ENCODE measurements at regions not wholly inside any gene's neighbourhood (a gene's known extent, or its start where the extent isn't known, plus 50 kb on each side); places are given as distances from the start of the nearest gene placed in this dataset.
A peak's percentile ranks its signal among the peaks of the same experiment; 100 is the strongest.
"Not testable (repeated sequence)": the region's sequence is repeated elsewhere in the genome, so short reads cannot be mapped to it uniquely, and the experiment has no call there.

DNA sequence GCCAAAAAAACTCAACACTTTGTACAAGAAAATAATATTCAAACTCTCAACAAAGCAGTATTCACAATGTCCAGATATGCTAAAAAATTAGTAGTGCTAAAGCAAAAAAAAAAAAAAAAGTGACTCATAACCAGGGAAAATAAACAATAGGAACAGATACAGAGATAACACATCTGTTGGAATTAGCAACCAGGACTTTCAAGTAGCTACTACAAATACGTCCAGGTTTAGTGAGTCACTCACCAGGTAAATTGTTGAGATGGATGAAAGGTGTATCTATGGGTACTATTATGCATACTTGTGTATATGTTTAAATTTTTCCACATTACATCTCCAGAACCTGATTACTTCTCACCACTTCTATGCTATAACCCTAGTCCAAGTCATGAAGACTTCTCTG, 144.8 kb upstream of the SLC35F3 start:
- no peak overlapping the region for H3K27ac Mint-ChIP-seq
- H3K27me3 Mint-ChIP-seq = no peaks in the 10 kb centered on the region
- DNase-seq (no peak), ATAC-seq (no peak)
- no peaks in the 10 kb centered on the region for H3K4me1 Mint-ChIP-seq
- no peak overlapping the region for H3K4me3 Mint-ChIP-seq
- no peaks in the 10 kb centered on the region for H3K9me3 Mint-ChIP-seq

DNA sequence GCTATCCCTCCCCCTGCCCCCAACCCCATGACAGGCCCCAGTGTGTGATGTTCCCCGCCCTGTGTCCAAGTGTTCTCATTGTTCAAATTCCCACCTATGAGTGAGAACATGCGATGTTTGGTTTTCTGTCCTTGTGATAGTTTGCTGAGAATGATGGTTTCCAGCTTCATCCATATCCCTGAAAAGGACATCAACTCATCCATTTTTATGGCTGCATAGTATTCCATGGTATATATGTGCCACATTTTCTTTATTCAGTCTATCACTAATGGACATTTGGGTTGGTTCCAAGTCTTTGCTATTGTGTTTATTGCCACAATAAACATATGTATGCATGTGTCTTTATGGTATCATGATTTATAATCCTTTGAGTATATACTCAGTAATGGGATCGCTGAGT, 140.2 kb upstream of the SLC35F3 start:
- DNase-seq, H3K4me1 Mint-ChIP-seq, H3K27ac Mint-ChIP-seq, H3K9me3 Mint-ChIP-seq, ATAC-seq, H3K4me3 Mint-ChIP-seq: not testable (repeated sequence)
- H3K27me3 Mint-ChIP-seq = peaks cover 16% of the 10 kb centered on the region

DNA sequence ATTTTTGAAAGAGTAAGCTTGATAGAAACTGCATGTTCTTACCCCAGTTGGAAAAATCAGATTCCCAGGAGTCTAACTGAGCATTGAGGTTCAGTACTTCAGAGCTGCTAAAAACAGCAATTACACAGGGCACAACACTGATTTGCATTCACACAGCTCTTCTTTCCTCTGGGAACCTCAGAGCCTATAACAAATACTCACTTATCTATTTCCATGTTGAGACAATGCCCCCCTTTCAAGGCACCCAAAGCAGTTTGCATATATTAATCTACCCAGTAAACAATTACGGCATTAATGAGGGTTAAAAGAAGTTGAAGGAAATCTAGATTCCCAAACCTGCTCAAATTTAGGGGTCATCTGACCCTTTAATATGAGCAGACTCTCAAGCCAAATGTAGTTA, 126.9 kb upstream of the SLC35F3 start:
- no peaks in the 10 kb centered on the region for H3K4me1 Mint-ChIP-seq
- no peak overlapping the region for H3K27ac Mint-ChIP-seq
- no peak overlapping the region for H3K4me3 Mint-ChIP-seq
- peaks cover 12% of the 10 kb centered on the region for H3K27me3 Mint-ChIP-seq
- peaks cover 0 to 8% of the 10 kb centered on the region in 2 donors for H3K9me3 Mint-ChIP-seq
- no peak for ATAC-seq
- no peak for DNase-seq

DNA sequence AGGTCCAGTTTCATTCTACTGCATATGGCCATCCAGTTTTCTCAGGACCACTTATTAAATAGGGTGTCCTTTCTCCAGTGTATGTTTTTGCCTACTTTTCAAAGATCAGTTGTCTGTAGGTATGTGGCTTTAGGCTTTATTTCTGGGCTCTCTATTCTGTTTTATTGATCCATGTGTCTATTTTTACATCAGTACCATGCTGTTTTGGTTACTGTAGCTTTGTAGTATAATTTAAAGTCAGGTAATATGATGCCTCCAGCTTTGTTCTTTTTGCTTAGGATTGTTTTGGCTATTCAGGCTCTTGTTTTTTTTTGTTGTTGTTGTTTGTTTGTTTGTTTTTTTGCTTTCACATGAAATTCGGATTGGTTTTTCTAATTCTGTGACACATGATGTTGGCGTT, 124.4 kb upstream of the SLC35F3 start:
- H3K4me3 Mint-ChIP-seq = no peak overlapping the region
- peaks cover 12% of the 10 kb centered on the region for H3K27me3 Mint-ChIP-seq
- H3K4me1 Mint-ChIP-seq = no peaks in the 10 kb centered on the region
- ATAC-seq (no peak), DNase-seq (no peak)
- H3K27ac Mint-ChIP-seq = no peak overlapping the region
- H3K9me3 Mint-ChIP-seq = peaks cover 0 to 8% of the 10 kb centered on the region in 2 donors

DNA sequence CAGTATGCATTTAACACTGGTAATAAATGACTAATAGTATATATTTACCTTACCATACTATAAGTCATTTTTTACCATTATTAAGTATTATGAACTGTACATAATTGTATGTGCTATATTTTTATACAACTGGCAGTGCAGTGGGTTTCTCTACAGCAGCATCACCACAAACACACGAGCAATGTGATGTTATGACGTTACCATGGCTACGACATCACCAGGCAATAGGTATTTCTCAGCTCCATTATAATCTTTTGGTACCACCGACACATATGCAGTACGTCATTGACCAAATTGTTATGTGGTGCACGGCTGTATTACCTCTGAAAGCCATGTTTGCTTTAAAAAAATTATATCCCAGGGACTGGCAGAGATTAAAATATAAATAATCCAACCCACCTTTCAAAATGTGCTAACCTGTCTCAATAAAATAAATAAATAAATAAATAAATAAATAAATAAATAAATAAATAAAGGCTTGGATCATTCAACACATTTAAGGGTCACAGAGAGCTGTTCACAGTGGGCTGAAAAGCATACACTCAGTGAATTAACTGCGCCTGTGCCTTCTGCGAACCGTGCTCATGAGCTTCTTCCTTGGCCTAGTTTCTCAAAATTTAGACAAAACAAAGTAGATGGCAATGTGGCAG, 121.4 kb upstream of the SLC35F3 start:
- ATAC-seq (no peak), DNase-seq (no peak)
- no peaks in the 10 kb centered on the region for H3K4me1 Mint-ChIP-seq
- peaks cover 12% of the 10 kb centered on the region for H3K27me3 Mint-ChIP-seq
- H3K4me3 Mint-ChIP-seq = no peak overlapping the region
- peaks cover 0 to 8% of the 10 kb centered on the region in 2 donors for H3K9me3 Mint-ChIP-seq
- H3K27ac Mint-ChIP-seq = no peak overlapping the region

DNA sequence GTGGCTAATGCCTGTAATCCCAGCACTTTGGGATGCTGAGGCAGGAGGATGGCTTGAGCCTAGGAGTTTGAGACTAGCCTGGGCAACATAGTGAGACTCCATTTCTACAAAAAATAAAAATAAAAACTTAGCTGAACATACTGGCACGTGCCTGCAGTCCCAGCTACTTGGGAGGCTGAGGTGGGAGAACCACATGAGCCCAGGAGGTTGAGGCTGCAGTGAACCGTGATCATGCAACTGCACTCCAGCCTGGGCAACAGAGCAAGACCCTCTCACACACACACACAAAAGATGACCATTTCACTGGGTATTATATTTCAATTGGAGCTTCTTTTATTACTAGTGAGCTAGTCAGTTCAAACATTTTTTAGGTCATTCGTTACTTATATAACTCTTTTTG, 116.9 kb upstream of the SLC35F3 start:
- no peaks in the 10 kb centered on the region for H3K4me1 Mint-ChIP-seq
- H3K27ac Mint-ChIP-seq = no peak overlapping the region
- DNase-seq (no peak), ATAC-seq (no peak)
- H3K4me3 Mint-ChIP-seq = no peak overlapping the region
- H3K9me3 Mint-ChIP-seq = no peaks in the 10 kb centered on the region
- peaks cover 14% of the 10 kb centered on the region for H3K27me3 Mint-ChIP-seq

DNA sequence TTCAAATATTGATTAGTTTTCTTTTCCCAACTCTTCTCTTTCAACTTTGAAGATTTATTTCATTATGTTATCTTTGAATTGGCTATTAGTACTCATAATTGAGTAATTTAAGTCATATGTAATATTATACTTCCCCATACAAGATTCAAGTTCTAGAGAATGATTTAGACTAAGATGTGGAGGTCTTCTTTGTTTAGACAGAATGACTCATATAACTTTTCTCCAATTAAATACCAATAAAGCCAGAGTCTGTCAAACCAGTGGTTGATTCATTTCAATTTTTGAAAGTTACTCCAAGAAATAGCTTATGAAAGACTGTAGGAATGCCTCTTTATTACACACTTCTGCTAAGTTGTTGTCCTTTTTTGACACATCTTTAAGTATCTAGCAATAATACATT, 115.8 kb upstream of the SLC35F3 start:
- Mint-ChIP-seq H3K4me3 (no peak overlapping the region), H3K4me1 (no peaks in the 10 kb centered on the region), H3K27ac (no peak overlapping the region), H3K27me3 (peaks cover 14% of the 10 kb centered on the region), H3K9me3 (no peaks in the 10 kb centered on the region)
- DNase-seq = no peak
- ATAC-seq = no peak

DNA sequence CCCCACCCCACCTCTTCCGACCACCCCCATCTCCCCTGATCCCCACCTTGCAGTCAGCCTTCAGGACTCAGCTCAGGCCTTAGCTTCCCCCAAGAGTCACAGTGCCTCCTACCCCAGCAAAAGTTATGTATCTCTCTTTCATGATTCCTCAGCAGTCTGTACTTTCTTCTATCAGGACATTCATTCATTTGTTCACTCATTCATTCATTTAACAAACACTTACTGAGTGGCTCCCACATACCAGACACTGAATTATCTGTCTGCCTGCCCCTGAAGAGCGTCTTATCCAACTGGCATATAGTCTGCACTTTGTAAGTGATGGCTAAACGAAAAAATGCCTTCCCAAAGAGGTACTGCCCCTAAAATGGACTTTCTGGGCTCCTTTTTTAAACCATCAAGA, 114.4 kb upstream of the SLC35F3 start:
- Mint-ChIP-seq H3K27ac (no peak overlapping the region), H3K9me3 (no peaks in the 10 kb centered on the region), H3K27me3 (peaks cover 14% of the 10 kb centered on the region)

DNA sequence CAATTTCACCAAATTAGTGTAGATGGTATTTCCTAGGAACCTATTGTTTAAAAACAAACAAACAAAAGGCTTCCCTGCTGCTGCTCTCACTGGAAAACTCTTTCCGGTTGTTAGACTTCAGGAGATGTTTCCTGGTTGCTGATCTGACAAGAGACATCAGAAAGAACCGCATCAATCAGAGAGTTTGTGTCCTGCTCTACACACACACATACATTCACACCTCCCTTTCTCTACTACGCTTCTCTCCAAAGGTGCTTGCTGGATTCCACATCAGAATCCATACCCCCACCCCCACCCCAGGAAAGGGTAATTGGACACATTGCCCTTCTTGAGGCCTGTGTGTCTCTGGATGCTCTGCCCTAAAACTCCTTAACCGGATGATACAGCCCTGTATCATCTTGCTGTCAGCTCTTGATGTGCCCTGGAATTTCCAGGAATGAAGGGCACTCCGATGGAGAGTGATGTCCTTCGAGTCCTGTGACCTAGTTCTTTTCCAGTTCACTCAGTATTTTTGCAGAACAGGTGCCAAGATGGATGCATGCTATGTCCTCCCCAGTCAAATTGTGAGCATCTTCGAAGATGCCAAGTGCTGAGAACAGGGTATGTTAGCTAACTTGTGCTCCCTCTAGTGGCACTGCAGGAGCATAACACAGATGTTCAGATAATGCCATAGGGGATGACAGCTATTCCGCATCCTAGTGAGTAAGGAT, 113.7 kb upstream of the SLC35F3 start:
- H3K9me3 Mint-ChIP-seq = no peaks in the 10 kb centered on the region
- DNase-seq (peak; percentile 13 to 18), ATAC-seq (peak; percentile 81)
- peaks cover 14% of the 10 kb centered on the region for H3K27me3 Mint-ChIP-seq
- no peaks in the 10 kb centered on the region for H3K4me1 Mint-ChIP-seq
- H3K4me3 Mint-ChIP-seq = no peak overlapping the region
- no peak overlapping the region for H3K27ac Mint-ChIP-seq

More for the DNA sequence above, 114.4 kb upstream of the SLC35F3 start:
- Mint-ChIP-seq H3K4me3 (no peak overlapping the region), H3K4me1 (no peaks in the 10 kb centered on the region)
- DNase-seq (no peak), ATAC-seq (no peak)

DNA sequence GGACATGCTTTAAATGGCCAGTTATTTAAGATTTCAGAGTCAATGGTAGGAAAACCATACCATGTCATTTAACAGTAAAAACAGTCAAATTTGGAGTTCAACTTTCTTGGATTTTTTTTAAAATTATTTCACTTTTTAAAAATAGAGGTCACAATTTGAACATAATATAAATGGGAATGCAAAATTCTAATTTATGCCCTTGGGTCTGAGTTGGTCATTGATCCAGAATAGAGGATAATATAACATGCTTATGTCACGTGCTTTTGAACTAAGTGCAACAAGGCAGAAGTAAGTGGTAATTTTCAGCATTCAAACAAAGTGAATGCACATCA, 113.1 kb upstream of the SLC35F3 start:
- Mint-ChIP-seq H3K27me3 (peaks cover 14% of the 10 kb centered on the region), H3K4me1 (no peaks in the 10 kb centered on the region), H3K9me3 (no peaks in the 10 kb centered on the region), H3K27ac (no peak overlapping the region), H3K4me3 (no peak overlapping the region)
- no peak for DNase-seq
- no peak for ATAC-seq

DNA sequence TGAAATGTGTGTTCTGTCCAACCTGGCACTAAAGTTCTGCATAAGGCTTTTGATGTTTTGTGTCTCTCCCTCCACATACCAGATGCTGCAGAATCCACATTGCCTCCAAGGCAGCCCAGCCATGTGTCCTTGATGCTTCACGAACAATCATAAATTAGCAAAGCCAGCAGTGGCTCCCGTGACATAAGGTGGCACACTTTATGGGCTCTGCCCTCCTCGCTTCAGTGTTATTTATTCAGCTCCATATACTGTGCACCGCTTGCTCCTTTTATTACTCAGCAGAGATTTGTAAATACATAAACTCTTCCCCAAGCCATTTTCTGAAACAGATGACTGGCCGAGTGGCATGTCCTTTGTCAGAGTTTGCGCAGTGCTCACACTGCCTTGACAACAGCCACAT, 112.8 kb upstream of the SLC35F3 start:
- Mint-ChIP-seq H3K27me3 (peaks cover 14% of the 10 kb centered on the region), H3K9me3 (no peaks in the 10 kb centered on the region), H3K4me3 (no peak overlapping the region), H3K4me1 (no peaks in the 10 kb centered on the region), H3K27ac (no peak overlapping the region)
- no peak for DNase-seq
- no peak for ATAC-seq

DNA sequence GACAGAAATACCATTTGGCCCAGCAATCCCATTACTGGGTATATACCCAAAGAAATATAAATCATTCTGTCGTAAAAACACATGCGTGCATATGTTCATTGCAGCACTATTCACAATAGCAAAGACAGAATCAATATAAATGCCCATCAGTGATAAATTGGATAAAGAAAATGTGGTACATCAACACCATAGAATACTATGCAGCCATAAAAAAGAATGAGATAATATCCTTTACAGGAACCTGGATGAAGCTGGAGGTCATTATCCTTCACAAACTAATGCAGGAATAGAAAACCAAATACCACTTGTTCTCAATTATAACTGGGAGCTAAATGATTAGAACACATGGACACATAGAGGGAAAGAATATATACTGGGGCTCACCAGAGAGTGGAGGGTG, 109.6 kb upstream of the SLC35F3 start:
- ATAC-seq = no peak
- H3K9me3 Mint-ChIP-seq = peaks cover 4 to 7% of the 10 kb centered on the region in 2 donors
- H3K4me3 Mint-ChIP-seq = no peak overlapping the region
- H3K27ac Mint-ChIP-seq = no peak overlapping the region
- no peaks in the 10 kb centered on the region for H3K4me1 Mint-ChIP-seq
- DNase-seq = no peak
- H3K27me3 Mint-ChIP-seq = peaks cover 23% of the 10 kb centered on the region

DNA sequence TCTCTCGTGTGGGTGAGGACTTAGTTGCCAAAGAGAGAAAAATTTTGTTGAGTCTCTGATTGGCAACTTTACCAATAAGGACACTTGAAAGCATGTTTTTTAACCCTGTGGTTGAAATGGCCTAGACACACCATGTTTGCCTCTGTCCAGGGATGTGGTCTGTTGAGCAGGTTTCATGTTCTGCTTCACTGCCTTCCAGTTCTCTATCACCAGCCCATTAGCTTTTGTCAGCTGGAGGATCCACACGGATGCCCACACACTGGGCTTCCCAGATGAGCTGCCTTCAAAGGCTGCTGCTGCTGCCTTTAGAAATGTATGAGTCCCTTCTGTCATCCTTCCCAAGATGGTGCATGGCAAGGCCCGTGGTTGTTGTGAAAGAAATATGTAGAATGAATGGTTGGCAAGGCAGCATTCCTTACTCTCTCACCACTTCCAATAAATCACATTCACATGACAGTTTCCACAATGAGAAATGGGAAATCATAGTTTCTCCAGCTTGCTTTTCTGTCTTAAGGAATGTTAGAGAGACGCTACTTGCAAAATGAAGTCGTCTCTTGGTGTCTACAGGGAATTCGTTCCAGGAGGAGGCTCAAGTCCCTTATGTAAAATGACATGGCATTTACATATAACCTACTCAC, 108.2 kb upstream of the SLC35F3 start:
- Mint-ChIP-seq H3K4me3 (no peak overlapping the region), H3K27ac (no peak overlapping the region), H3K4me1 (no peaks in the 10 kb centered on the region), H3K9me3 (peaks cover 4 to 7% of the 10 kb centered on the region in 2 donors), H3K27me3 (peaks cover 20% of the 10 kb centered on the region)
- DNase-seq (no peak), ATAC-seq (no peak)

DNA sequence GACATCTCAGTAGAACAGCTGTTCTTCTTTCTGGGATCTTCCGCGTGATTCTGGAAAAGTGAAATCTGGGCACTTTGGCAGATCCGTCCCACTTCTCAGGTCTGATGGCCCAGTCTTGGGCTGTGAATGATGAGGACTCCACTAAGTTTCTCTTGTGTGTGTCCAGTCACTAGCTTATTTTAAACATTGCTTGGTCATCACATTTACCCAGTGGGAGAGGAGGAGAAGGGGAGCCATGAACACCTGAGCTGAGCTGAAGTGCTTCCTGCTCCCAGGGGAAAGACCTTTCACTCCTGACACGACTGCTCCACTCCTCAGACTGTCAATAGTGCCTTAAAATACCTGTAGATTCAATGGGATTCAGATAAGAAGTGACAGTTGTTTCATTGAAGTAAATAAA, 101.9 kb upstream of the SLC35F3 start:
- no peak overlapping the region for H3K27ac Mint-ChIP-seq
- H3K4me3 Mint-ChIP-seq = no peak overlapping the region
- peaks cover 4 to 15% of the 10 kb centered on the region in 2 donors for H3K9me3 Mint-ChIP-seq
- ATAC-seq (no peak), DNase-seq (no peak)
- peaks cover 20% of the 10 kb centered on the region for H3K27me3 Mint-ChIP-seq
- H3K4me1 Mint-ChIP-seq = no peaks in the 10 kb centered on the region

DNA sequence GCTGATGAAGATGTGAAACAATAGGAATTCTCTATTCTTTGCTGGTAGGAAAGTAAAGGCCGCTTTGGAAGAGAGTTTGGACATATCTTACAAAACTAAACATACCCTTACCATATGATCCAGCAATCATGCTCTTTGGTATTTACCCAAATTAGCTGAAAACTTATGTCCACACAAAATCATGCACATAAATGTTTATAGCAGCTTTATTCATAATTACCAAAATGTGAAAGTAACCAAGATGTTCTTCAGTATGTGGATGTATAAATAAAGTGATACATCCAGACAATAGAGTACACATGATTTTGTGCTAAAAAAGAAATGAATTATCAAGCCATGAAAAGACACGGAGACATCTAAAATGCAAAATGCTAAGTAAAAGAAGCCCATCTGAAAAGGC, 98.7 kb upstream of the SLC35F3 start:
- no peaks in the 10 kb centered on the region for H3K27me3 Mint-ChIP-seq
- H3K4me3 Mint-ChIP-seq = no peak overlapping the region
- H3K9me3 Mint-ChIP-seq = peaks cover 0 to 8% of the 10 kb centered on the region in 2 donors
- no peak overlapping the region for H3K27ac Mint-ChIP-seq
- DNase-seq (no peak), ATAC-seq (no peak)
- H3K4me1 Mint-ChIP-seq = no peaks in the 10 kb centered on the region

DNA sequence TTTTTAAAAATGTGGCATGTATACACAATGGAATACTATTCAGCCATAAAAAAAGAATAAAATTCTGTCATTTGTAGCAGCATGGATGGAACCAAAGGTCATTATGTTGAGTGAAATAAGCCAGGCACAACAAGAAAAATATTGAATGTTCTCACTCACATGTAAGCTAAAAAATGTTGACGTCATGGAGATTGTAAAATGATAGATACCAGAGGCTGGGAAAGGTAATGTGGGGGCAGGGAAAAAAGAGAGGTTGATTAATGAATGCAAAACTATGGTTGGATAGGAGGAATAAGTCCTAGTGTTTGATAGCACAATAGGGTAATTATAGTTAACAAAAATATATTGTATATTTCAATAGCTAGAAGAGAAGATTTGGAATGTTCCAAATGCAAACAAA, 89.1 kb upstream of the SLC35F3 start:
- Mint-ChIP-seq H3K4me1 (no peaks in the 10 kb centered on the region), H3K9me3 (no peaks in the 10 kb centered on the region)

More for the DNA sequence above, 89.1 kb upstream of the SLC35F3 start:
- Mint-ChIP-seq H3K4me3 (no peak overlapping the region), H3K27me3 (peaks cover 24% of the 10 kb centered on the region), H3K27ac (no peak overlapping the region)
- DNase-seq (no peak), ATAC-seq (no peak)

Data from stimulated activated naive CD8-positive, alpha-beta T cell treated with anti-CD3 and anti-CD28 coated beads, Interleukin-15, amount 100 ng/mL, for 72 hours (primary cell).